HuH-7.5 (cell line): ENCODE measurements at regions not wholly inside any gene's neighbourhood (a gene's known extent, or its start where the extent isn't known, plus 50 kb on each side); places are given as distances from the start of the nearest gene placed in this dataset.

Experiments
- DNase-seq: peaks from one replicate; pipeline ENCODE4 v3.0.0; 2011; ENCODE audit warnings: low spot score

DNA sequence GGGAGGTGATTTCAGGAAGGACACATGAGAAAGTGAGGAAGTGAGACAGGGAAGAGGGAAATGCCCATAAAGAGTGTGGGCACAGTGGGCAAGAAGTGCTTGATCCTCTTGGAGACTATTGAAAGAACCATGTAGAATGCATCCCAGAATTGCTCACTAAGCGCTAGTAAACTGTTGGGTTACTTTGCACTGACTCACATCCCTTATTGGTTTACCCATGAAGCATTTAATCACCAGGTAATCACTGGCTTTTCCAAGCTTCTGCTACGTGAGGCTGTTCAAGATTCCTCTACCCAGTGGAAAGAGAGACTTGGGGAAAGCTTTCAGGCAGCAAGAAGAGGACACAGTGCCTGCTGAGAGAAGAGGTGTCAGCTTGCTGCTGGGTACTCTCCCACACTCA is 410.0 kb upstream of the JAG1 start:
- DNase-seq: no peak

DNA sequence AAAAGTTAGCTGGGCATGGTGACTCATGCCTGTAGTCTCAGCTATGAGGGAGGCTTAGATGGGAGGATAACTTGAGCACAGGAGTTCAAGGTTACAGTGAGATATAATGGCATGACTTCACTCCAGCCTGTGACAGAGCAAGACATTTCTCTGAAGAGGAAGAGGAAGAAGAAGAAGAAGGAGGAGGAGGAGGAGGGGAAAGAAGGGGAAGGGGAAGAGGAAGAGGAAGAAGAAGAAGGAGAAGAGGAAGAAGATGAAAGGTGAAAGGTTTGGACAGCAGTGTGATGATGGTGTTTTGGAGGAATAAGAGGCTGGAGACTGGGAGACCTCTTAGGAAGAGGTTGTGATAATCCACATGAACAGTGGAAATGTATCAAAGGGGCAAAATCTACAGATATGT is 410.7 kb upstream of the JAG1 start:
- no peak for DNase-seq

GRCh38 chr20:11086970-11087369 is 413.2 kb upstream of the JAG1 start:
- DNase-seq: peak; percentile 10

GRCh38 chr20:11090751-11091150 is 417.0 kb upstream of the JAG1 start:
- DNase-seq: no peak

- no peak for DNase-seq
Observed at GRCh38 chr20:11091511-11091910, 417.7 kb upstream of the JAG1 start.

DNA sequence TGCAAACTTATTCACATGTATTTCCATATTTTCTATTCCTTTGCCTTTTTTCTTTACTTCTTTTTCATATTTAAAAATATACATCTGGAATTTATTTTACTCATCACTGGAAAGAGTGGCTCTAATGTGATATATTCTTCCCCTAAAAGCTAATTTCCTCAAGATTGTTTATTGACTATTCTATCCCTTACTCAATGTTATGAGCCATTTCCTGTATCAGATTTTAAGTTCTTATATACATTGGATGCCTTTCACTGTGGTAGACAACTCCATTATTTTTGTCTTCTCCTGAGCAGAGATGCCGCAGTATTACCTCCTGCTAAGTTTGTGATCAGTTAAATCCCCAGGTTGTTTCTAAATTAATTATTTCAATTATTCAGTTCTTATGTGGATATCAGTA is 418.4 kb upstream of the JAG1 start:
- DNase-seq: no peak

DNA sequence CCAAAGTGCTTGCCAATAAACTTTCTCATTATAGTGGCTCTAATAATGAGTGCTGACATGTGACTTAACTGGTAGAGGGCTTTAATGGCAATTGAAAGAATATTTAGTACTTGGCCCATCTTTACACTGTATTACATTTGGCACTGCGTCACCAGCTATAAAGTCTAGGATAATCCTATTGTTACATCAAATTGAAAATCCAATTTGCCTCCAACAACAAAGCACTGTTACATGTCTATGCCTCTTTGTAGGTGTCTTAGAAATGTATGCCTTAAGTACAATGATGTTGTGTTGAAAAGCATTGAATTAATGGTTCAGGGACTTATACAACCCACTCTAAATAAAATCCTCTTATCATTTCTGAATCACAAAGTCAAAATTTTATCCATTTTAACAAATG is 420.4 kb upstream of the JAG1 start:
- DNase-seq: no peak

- DNase-seq: no peak
Observed at GRCh38 chr20:11094711-11095110, 420.9 kb upstream of the JAG1 start.

- no peak for DNase-seq
Observed at GRCh38 chr20:11098888-11099287, 425.1 kb upstream of the JAG1 start.

GRCh38 chr20:11101243-11101642 is 427.4 kb upstream of the JAG1 start:
- DNase-seq: no peak

- DNase-seq: no peak
Observed at GRCh38 chr20:11101696-11102095, 427.9 kb upstream of the JAG1 start.

GRCh38 chr20:11103866-11104265 is 430.1 kb upstream of the JAG1 start:
- DNase-seq: no peak

DNA sequence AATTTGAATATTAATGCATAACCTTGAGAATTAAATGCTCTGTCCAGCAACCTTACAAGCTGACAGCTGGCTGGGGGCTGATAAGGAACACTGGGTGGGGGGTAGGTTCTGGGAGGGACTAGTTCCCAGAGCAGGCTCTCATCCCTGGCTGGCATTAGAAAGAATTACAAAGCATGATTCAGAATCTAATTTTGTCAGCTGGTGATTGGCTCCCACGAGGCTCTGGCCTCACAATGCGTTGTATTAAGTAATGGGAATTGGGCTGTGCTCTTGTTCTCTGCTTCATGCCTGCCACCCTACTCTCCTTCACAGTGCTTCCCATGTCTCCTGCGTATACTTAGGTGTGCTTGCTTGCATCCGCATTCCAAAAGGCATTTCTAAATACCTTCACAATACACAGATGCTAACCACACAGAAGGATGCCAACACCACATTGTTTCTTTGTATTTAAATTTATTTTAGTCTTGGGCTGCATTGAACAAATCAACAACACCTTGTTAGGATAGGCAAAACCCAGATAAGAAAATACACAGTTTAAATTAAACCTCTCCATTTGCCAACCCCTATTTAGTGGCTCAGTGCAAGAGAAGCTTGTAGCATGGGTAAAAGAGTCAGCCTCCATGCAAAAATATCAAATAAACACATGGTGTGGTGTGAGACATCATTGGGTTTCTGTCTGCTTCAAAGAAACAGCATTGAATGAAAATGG is 434.5 kb upstream of the JAG1 start:
- DNase-seq: no peak

- no peak for DNase-seq
Observed at GRCh38 chr20:11110535-11110934, 436.7 kb upstream of the JAG1 start.

DNA sequence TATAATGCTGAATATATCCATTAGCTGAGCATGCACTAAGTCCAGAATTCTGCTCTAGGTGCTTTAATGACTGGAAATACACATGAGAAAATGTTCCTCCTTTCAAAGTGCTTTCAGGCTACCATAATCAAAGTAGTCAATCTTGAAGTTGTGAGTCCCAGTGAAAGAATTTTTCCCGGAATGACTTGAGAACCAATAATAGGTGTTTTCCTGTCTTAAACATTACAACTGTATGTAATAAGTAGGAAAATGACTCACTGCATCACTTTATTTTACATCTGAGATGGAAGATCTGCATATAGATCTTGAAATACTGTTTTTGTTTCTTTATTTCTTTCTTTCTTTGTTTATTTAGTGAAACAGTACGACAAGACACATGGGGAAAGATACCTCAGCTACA is 437.4 kb upstream of the JAG1 start:
- no peak for DNase-seq

GRCh38 chr20:11112832-11113231 is 439.0 kb upstream of the JAG1 start:
- no peak for DNase-seq

DNA sequence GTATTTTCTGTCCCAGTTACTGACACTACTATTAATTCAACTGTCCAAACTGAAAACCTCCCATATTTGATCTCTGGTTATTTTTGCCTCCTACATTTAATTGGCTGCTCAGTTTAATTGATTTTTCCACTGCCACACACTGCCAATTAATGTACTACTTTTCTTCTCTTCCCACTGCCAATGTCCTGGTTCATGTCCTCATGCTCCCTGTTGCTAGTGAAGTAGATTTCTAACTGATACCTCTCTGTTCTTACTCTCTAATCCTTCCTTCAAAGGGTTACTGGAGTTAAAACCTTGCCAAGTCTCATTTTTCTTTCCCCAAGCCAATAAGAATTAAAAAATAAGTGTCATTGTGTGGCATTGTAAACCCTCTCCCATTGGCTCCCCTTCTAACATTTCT is 440.6 kb upstream of the JAG1 start:
- no peak for DNase-seq

DNA sequence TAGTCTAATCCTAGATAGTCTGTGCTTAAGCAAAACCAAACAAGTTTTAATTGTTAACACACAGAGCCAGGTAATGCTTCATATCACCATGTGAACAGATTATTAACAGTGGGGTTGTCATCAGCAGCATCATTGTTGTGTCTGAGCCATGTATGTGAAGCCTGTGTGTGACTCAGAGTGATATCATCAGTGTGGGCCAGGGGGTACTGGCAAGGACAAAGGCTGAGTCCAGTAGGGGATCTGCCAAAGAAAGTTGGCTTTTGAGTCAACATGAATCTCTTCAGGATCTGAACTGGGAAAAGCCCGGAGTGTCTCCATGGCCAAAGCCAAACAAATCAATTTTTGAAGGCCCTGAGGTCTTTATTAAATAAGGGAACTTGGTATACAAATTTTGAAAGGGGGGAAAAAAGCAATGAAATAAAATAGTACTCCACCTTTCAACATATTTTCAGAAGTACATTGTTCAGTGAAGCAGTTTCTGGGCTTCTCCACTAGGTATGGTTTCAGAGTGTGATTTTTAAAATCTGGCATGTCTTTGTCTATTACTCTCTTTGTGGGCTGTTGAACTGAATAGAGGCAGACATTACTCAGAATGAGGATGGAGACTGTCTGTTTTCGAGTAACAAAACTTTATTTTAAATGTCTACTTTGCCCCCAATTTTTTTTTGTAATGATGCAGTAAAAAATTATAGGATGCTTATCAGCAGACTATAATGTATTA is 444.2 kb upstream of the JAG1 start:
- no peak for DNase-seq

- DNase-seq: no peak
Observed at GRCh38 chr20:11118802-11119380, 445.1 kb upstream of the JAG1 start.

DNA sequence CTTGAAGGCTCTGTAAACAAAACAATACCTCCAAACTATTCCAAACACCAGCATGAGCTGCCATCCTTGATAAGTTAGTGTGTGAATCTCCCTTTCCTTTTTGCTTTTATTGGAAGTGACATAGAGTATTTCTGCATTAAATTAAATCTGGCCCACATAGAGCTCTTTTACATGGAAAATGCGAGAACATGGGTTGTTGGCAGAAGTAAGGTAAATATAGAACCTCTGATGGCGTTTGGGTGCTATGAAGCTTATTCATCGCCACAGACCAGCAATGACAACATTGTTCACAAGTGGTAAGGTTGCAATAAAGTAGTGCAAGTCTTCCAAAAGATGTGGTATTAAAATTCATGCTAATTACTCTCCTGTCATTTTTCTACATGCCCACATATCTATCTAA is 445.8 kb upstream of the JAG1 start:
- DNase-seq: no peak

DNA sequence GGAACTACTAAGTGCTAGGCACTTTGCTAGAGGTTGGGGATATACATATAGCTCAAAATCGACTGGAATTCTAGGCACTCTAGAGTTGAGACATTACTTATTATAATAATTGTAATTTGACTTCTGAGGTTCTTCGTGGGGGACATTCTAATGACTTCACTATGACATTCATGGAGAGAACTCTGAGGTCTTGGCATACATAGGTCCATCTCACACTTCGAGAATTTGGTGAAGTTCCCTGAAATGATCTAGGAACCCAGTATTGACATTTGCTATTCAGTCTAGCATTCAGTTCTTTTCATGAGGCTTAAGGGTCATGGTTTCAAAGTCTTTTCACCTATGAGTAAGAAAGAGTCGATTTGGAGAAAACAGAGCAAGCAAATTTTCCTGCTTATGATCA is 446.6 kb upstream of the JAG1 start:
- DNase-seq: no peak

DNA sequence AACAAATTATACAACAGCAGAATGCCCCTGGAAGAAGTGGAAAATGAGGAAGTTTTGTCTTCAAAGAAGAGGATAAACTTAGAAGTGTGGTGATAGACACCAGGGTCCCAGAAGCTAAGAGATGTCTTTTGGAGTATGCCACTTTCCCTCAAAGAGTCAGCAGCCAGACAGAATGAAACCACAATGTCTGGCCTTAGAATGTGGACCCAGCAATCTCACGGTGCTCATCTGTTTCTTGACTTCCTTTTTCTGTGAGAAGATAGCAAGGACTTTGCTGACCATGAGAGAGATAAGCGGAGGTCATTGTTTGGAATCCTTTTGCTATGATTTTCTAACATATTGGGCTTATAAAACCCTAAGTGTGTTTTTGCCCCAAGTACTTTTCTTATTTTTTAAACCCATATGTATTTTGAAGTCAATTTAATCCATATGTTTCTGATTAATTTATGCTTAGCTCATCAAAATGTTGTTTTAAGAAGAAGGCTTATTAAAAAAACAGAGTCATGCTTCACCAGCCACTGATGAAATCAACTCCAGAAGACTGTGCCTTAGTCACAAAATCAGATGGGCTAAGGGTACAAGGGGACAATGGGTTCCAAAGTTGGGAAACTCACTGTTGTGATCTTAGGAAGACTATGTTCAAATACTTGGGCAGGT is 451.2 kb upstream of the JAG1 start:
- DNase-seq: no peak

DNA sequence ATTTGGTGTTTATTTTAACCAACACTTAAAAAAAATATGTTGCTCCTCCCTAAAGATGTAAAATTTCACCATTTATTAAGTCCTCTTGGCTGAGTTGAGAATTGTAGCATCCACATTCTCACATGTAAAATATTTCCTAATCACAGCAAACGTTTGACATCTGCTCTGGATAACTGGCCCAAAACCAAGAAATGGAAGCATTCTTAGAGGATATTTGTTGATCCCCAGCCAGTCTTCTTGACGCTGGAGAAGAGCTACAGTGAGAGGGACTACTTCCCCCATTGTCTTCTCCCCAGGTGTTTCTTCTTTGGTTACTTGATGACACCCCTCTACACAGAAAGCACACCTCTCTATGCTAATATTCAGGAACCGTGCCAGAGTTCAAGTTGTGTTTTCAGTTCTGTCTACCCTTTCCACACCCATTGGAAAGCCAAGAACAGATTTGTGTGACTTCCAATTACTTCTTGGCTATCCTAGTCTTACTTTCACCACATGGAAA is 454.5 kb upstream of the JAG1 start:
- no peak for DNase-seq
